ENCODE measurements at regions not wholly inside any gene's neighbourhood (a gene's known extent, or its start where the extent isn't known, plus 50 kb on each side); places are given as distances from the start of the nearest gene placed in this dataset.
"Not testable (repeated sequence)": the region's sequence is repeated elsewhere in the genome, so short reads cannot be mapped to it uniquely, and the experiment has no call there.

DNA sequence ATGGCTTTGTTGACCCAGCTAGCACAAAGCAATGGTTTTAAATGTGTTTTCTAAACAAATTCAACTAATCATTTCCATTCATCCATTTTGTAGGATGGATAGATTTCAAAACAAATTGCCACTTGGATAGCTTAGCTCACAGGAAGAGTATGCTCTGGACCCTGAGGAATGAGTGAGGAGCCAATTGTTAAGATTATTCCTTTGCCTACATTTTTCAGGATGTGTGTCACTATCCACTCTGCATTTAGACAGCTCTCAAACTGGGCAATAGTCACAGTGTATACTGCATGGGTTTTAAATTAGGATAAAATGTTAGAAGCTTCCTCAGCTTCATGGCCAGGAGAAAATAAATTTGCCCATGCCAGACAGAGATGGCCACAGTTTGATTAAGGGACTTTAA lies 605.6 kb upstream of the TEX47 start:
- DNase-seq (ENCODE audit: low spot score) = no peak

GRCh38 chr7:89401690-89402089 lies 606.2 kb upstream of the TEX47 start:
- no peak for DNase-seq (ENCODE audit: low spot score)

GRCh38 chr7:89451911-89452310 lies 656.4 kb upstream of the TEX47 start:
- no peak for DNase-seq (ENCODE audit: low spot score)

- no peak for DNase-seq (ENCODE audit: low spot score)
Measured at GRCh38 chr7:89456556-89456955, 661.0 kb upstream of the TEX47 start.

DNA sequence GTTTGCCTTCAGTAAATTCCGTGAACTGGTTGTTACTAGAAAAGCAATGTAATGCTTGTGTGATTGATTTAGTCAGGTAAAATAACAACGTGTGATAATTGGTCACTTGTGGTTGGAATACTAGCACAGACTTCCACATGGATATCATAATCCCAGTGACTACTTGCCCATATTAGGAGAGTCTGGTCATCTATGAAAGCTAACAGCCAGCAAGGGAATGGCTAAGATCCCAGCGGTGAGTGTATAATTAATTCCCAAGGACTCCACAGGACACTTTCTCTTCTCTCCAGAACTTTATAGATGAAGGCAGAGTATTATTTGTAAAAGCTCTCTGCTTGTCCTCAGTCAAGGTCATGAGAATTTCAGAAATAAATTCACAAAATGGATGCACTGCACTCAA lies 662.6 kb upstream of the TEX47 start:
- DNase-seq (ENCODE audit: low spot score) = no peak

DNA sequence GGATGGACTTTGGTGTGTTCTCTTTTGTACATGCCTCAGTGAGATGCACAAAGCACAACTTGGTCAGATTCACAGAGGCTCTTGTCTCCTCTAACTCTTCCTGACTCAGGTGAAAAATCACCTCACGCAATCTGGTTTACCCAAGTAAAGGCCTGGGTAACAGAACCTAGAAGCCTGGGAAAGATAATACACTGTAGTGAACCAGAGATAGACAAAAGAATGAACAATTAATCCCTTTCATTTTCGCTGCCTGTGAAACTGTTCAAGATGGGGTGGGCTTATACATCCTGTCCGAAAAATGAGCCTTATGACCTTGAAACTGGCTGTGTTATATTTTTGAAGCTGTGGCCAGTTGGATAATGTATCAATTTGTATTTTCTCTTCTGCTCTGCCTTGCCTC lies 678.9 kb upstream of the TEX47 start:
- no peak for DNase-seq (ENCODE audit: low spot score)

- no peak for DNase-seq (ENCODE audit: low spot score)
Measured at GRCh38 chr7:89477991-89478390, 676.3 kb upstream of the STEAP1 start.

GRCh38 chr7:89495704-89496103 lies 658.6 kb upstream of the STEAP1 start:
- no peak for DNase-seq (ENCODE audit: low spot score)

DNA sequence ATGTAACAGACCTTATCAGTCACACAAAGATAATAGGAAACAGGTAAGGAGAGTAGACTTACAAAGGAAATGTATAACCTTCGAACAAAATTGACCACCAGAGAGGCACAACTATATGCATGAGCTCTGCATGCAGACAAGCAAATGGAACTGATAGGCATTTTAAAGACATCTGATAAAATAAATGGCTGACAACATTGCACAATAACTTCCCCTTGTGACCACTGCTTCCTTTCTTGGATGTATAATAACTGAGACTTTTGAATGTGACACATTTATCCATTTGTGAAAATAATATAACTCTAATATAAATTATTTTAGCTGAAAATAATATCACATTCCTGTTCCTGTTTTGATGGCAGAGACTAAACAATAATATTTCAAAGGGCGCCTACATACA lies 654.2 kb upstream of the STEAP1 start:
- no peak for DNase-seq (ENCODE audit: low spot score)

DNA sequence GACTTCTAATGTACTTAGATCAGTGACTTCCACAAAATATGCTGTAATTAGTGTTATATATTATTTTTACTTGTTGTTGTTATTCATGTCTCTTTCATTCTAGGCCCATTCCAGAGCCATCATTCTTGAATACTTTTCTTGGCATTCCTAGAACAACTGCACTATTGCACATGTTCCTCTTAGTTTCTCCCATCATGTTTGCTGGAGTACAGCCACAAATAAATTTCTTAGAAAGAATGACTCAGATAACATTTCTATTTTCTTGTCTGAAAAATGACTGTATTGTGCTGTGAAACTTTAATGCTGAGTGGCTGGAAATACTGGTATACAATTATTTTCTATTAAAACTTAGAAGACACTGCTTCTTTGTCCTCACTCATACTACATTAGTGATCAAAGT lies 651.0 kb upstream of the STEAP1 start:
- DNase-seq (ENCODE audit: low spot score) = peak; percentile 60

GRCh38 chr7:89507034-89507433 lies 647.2 kb upstream of the STEAP1 start:
- DNase-seq (ENCODE audit: low spot score) = no peak

DNA sequence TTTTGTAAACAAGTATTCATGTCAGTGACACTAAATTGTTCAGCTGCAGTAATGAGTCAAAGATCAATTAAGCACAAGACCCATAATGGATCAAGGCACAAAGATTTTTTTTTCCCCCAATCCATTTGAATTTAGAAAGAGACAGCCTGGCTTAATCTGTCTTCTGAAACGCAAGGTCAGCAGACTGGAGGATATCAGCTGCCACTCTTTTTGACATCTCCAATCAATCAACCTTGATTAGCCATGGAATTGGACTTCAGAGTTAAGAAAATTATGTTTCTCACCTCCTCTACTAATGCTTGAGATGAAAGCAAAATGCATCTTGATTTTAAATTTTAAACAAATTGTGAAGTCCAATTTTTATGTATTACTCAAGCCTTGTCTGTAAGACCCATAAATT lies 642.4 kb upstream of the STEAP1 start:
- no peak for DNase-seq (ENCODE audit: low spot score)

GRCh38 chr7:89514970-89515369 lies 639.3 kb upstream of the STEAP1 start:
- DNase-seq (ENCODE audit: low spot score) = no peak

GRCh38 chr7:89517815-89518214 lies 636.5 kb upstream of the STEAP1 start:
- no peak for DNase-seq (ENCODE audit: low spot score)

- no peak for DNase-seq (ENCODE audit: low spot score)
Measured at GRCh38 chr7:89549768-89550167, 604.5 kb upstream of the STEAP1 start.

DNA sequence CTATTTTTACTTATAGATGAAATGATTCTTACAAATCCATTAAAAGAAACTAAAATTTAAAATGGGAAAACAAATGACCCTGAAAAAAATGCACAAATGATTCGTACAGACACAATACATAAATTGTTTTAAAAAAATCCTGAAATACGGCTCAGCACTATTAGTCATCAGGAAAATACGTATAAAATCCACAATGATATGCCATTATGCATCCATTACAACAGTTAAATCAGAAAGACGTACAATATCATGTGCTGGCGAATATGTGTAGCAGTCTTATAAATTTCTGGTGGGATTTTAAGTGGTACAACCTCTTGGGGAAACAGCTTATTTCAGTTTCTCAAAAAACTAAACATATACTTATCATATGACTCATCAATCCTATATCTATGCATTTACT lies 600.1 kb upstream of the STEAP1 start:
- DNase-seq (ENCODE audit: low spot score) = peak; percentile 23

GRCh38 chr7:89559596-89559995 lies 594.7 kb upstream of the STEAP1 start:
- no peak for DNase-seq (ENCODE audit: low spot score)

DNA sequence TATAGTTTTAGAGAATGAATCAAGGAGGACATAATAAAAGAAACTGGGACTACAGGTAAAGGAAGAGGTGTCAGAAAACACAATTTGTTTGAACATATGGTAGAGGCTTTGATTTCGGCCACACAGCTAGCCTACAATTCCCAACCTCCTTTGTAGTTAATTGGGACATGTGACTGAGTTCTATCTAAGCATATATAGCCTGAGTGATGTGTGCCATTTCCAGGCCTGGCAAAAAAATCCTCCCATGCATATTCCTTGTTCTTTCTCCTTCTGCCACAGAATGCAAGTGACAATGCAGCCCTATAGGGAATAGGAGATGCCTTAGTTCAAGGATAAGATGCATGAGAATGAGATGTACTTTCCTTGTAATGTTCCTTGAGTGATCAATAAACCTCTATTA lies 590.7 kb upstream of the STEAP1 start:
- no peak for DNase-seq (ENCODE audit: low spot score)

DNA sequence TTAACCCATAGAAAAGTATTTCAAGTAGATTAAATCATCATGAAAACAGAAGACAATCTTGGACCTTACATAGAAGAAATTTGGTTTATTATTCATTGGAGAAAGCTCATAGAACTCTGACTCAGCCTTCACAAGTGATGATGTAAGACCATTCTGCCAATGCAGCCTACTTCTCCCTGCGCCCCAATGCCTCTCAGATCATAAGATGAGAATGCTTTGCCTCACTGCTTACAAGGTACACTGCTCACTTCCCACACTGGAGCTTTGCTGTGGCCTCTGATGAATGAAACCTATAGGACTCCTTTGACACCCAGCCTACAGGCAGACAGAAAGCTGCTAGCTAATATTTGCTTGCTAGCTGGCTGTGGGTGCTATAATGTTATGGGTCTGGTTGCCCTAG lies 569.4 kb upstream of the STEAP1 start:
- no peak for DNase-seq (ENCODE audit: low spot score)

DNA sequence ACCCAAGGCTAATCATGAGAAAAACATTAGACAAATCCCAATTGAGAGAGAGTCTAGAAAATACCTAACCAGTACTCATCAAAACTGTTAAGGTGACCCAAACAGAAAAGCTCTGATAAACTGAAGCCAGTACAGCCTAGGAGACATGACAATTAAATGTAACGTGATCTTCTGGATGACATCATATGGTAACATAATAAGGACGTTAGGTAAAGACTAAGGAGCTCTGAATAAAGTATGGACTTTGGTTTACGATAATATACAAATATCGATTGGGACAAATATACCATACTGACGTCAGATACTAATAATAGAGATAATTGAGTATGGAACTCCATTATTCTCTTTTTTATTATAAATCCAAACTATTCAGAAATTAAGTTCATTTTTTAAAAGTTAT lies 561.1 kb upstream of the STEAP1 start:
- no peak for DNase-seq (ENCODE audit: low spot score)

DNA sequence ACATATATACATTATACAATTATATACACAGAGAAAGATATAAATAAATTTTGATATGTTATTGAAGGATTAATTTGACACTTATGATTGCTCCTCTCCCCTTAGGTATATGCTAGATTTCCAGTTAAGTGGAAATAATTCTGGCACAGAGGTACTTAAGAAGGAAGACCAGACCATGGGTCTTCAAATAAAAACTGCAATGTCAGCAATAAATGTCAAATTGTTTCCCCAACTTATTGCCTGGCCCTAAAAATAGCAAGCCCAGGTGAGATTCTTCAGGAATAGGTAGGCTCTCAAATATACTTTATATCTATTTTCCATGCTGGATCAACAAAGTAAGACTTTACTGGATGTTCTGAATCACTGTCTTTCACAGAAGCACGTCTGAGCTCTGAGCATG lies 551.3 kb upstream of the STEAP1 start:
- DNase-seq (ENCODE audit: low spot score) = no peak

- DNase-seq (ENCODE audit: low spot score) = no peak
Measured at GRCh38 chr7:89605362-89605761, 548.9 kb upstream of the STEAP1 start.

- DNase-seq (ENCODE audit: low spot score) = no peak
Measured at GRCh38 chr7:89606511-89606910, 547.8 kb upstream of the STEAP1 start.

DNA sequence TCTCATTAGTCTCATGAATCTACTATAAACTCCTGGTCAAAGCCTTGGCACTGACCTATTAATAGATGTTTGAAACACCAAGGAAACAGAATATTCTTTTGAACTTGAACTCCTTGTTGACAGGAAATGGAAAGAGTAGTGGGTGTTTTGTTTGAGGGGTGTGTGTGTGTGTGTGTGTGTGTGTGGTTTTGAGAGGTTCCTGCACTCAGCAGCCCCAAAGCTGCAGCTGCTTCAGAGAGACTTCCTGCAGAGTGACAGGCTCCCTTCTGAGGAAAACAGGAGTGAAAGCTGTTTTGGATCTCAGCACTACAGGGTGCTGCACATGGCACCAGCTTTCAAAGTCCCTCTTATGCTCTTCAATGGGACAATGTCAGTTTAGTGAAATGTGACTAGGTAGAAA lies 546.5 kb upstream of the STEAP1 start:
- DNase-seq (ENCODE audit: low spot score) = no peak

DNA sequence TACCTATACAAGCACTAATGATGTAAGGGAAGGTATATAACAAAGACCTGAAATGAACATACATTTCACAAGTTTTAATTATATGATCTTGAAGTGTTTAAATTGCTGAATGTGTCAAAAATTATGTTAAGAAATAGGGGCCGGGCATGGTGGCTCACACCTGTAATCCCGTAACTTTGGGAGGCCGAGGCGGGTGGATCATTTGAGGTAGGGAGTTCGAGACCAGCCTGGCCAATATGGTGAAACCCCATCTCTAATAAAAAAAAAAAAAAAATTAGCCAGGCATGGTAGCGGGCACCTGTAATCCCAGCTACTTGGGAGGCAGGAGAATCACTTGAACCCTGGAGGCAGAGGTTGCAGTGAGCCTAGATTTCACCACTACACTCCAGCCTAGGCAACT lies 537.4 kb upstream of the STEAP1 start:
- not testable (repeated sequence) for DNase-seq (ENCODE audit: low spot score)
